Fibroblast of pulmonary artery (primary cell): ENCODE measurements at regions not wholly inside any gene's neighbourhood (a gene's known extent, or its start where the extent isn't known, plus 50 kb on each side); places are given as distances from the start of the nearest gene placed in this dataset.

ENCODE experiments used
- DNase-seq: peaks from one replicate; pipeline ENCODE4 v3.0.0-alpha.2; 2010; ENCODE audit warnings: low read depth
- H3K4me3 ChIP-seq: replicated peaks from 2 replicates; pipeline ENCODE4 v1.5.1; 2011; ENCODE audit warnings: low read depth, mild to moderate bottlenecking, control low read depth, low read length, moderate library complexity
- CTCF ChIP-seq: IDR thresholded peaks from 2 replicates; pipeline ENCODE4 v1.5.1; 2011; ENCODE audit warnings: mild to moderate bottlenecking, control low read depth, low read length, inconsistent platforms; ENCODE audit errors: missing control alignments

- no peak for DNase-seq
- no peak for TF ChIP-seq CTCF
- no peak overlapping the region for H3K4me3 ChIP-seq
These were observed 197.5 kb downstream of the GPAM start for GRCh38 chr10:111986079-111986478.

DNA sequence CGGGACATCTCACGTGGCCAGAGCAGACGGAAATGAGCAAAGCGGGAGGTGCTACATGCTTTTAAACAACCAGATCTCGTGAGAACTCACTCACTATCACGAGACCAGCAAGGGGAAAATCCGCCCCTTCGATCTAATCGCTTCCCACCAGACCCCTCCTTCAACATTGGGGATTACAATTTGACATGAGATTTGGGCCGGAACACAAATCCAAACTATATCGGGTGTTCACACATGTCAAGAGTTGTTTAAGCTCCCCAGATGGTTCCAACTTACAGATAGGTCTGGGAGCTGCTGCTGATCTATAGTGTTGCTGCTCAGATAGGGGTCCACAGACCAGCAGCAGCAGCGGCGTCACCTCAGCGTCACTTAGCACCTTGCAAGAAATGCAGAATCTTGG is 194.9 kb downstream of the GPAM start:
- no peak overlapping the region for H3K4me3 ChIP-seq
- TF ChIP-seq CTCF = no peak

DNA sequence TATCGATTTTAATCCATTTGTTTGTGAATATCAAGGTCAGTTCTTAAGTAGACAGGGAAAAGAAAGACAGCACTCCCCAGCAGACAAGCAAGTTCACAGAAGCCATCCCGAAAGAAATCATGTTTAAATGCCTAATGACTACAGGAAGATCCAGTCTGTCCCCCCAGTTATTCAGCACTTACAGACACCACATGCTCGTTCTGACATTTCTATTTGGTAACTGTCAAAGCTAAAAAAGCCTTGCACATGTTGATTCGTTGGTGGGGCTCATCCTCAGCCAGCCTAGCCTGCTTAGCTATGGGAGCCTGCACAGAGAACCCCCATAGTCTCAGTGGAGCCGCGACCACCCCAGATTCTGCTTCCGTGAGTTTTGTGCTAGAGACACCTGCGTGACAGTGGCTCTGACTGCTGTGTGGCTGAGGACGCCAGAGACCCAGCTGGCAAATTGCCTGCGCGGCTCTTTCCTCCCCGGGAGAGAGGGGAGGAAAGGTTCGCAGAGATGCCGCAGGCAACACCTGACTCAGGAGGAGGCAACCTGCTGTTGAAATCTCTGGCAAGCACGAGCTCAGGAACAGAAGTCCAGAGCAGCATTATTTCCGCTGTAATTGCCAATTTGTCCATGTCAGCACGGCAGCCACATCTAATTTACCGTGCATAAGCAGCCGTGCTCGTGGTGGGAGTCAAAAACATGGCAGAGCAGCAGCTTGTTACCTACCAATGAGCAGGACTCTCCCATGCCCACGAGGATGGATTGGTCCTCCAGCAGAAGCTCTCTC is 194.2 kb downstream of the GPAM start:
- no peak for TF ChIP-seq CTCF
- H3K4me3 ChIP-seq = no peak overlapping the region
- DNase-seq = no peak

More for the DNA sequence above, 194.9 kb downstream of the GPAM start:
- DNase-seq = no peak

GRCh38 chr10:111990734-111991133 is 192.8 kb downstream of the GPAM start:
- DNase-seq = no peak
- TF ChIP-seq CTCF = no peak
- H3K4me3 ChIP-seq = no peak overlapping the region

- no peak overlapping the region for H3K4me3 ChIP-seq
- no peak for TF ChIP-seq CTCF
- DNase-seq = no peak
These were observed 190.2 kb downstream of the GPAM start for GRCh38 chr10:111993321-111993720.

- no peak for TF ChIP-seq CTCF
These were observed 189.6 kb downstream of the GPAM start for GRCh38 chr10:111993872-111994426.

DNA sequence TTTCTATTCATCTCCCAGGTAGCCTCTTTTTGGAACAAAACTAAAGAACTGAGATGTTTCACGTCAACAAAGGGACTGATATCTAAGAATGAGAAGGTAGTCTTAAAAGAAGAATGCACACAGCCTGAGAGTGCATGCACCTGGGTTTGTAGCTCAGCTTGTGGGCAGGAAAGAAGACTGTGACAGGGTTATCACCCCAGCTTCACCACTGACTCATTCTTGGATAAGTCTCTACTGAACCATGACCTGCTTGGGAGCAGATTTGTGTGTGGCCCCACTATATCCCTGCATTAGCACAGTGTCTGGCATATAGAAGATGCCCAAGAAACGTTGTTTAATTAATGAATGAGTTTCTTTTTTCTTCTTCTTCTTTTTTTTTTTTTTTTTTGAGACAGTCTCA is 187.5 kb downstream of the GPAM start:
- no peak for TF ChIP-seq CTCF

More at GRCh38 chr10:111993872-111994426, 189.6 kb downstream of the GPAM start:
- no peak for DNase-seq
- no peak overlapping the region for H3K4me3 ChIP-seq

More for the DNA sequence above, 187.5 kb downstream of the GPAM start:
- no peak overlapping the region for H3K4me3 ChIP-seq
- no peak for DNase-seq
